Psoas muscle (tissue), 7 donors: ENCODE measurements at regions not wholly inside any gene's neighbourhood (a gene's known extent, or its start where the extent isn't known, plus 50 kb on each side); places are given as distances from the start of the nearest gene placed in this dataset.

ENCODE experiments used
- ATAC-seq, 4 donors: fragments of 200-7000 bp; cut with Tn5 transposase; one replicate each; pipeline ENCODE4 v1.9.1; 2020; ENCODE audit warnings: moderate library complexity in 3 of 4, mild to moderate bottlenecking in 2 of 4
- DNase-seq, 2 donors: peaks; one replicate each; pipeline ENCODE4 v3.0.0-alpha.2; 2020
- H3K27ac ChIP-seq: fragments of 200-600 bp; one replicate; pipeline ENCODE4 v1.8.0; 2022
- H3K27me3 ChIP-seq, 3 donors: fragments of 200-600 bp in 1 of 3; one replicate each; pipeline versions ENCODE4 v1.6.1 to v1.8.0; 2013 to 2022; ENCODE audit warnings: low read length in 2 of 3, mild to moderate bottlenecking in 2 of 3, moderate library complexity in 1 of 3; ENCODE audit not compliant: insufficient read depth in 3 of 3
- H3K36me3 ChIP-seq, 2 donors: fragments of 200-600 bp in 1 of 2; one replicate each; pipeline versions ENCODE4 v1.6.1 to v1.8.0; 2013 to 2022; ENCODE audit warnings: low read depth in 1 of 2, mild to moderate bottlenecking in 1 of 2, moderate library complexity in 1 of 2; ENCODE audit not compliant: insufficient read depth in 1 of 2
- H3K4me1 ChIP-seq: fragments of 200-600 bp; one replicate; pipeline ENCODE4 v1.8.0; 2022
- H3K4me3 ChIP-seq: fragments of 200-600 bp; one replicate; pipeline ENCODE4 v1.8.0; 2022; ENCODE audit warnings: mild to moderate bottlenecking
- H3K9me3 ChIP-seq: fragments of 200-600 bp; one replicate; pipeline ENCODE4 v1.8.0; 2022
- CTCF ChIP-seq: fragments of 200-600 bp; IDR thresholded peaks from one replicate; pipeline ENCODE4 v1.8.0; 2022; ENCODE audit warnings: antibody characterized with exemption
- WGBS, 3 donors: extraction: QIAGEN DNeasy Blood & Tissue Kit; methylation state at CpG; one replicate each; pipeline versions ENCODE4 v1.1.6 to v1.1.7; 2013; 5-methylcytosine and 5-hydroxymethylcytosine counted together
- intact Hi-C, 2 donors: fragments of 100-400 bp; cut with DNase I; formaldehyde crosslinking; loops; one replicate each; pipeline versions ENCODE4 v1.11.0 to v1.14.2; 2022
- donor health status: healthy with polysubstance abuse.
- donor health status: DM: no; HTN: no; CAD: no; lungs with moderate emphysema.
- donor health status: Bipolar disorder and iron deficiency.
- donor health status: healthy.
- donor health status: DM: yes; HTN: yes; CAD: no.
- donor health status: DM: no; HTN: no; CAD: no.
- donor health status: DM: yes; HTN: yes; CAD: no.

GRCh38 chrX:82125103-82125502 is 923.2 kb downstream of the SH3BGRL start:
- WGBS, 3 donors: 44 to 58% (median 49%) methylated on average over 2 of the region's 2 CpGs
- DNase-seq: no peak
- H3K9me3 ChIP-seq: no peaks in the 10 kb centered on the region

DNA sequence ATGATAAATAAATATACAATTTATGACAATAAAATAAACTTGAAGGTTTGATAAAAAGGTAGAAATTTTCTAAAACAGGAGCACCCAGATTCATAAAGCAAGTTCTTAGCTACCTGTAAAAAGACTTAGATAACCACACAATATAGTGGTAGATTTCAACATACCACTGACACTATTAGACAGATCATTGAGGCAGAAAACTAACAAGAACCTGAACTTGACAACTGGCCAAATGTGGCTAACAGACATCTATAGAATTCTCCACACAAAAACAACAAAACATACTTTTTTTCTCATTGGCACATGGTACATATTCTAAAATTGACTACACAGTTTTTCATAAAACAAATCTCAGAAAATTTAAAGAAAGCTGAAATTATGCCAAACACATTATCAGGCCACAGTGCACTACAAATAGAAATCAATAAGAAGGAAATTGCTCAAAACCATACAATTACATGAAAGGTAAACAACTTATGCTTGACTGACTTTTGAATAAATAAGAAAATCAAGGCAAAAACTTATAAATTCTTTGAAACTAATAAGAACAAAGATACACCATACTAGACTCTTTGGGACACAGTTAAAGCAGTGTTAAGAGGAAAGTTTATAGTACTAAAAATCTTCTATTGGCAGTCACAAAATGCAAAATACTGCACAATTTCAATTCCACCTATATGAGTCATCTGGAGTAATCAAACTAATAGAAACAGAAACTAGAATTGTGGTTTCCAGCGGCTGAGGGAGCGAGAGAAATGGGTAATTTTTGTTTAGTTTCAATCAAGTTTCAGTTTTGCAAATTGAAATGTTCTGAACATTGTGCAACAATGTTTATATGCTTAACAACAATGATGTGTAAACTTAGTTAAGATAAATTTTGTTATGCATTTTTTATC is 925.6 kb downstream of the SH3BGRL start:
- 75 to 92% (median 83%) methylated on average over 2 of the region's 2 CpGs for WGBS, 3 donors
- ATAC-seq (no peak), DNase-seq (no peak)
- H3K4me1 ChIP-seq: no peaks in the 10 kb centered on the region
- H3K36me3 ChIP-seq: no peaks in the 10 kb centered on the region
- H3K27me3 ChIP-seq: no peaks in the 10 kb centered on the region
- intact Hi-C loops: no loop called here
- no peaks in the 10 kb centered on the region for H3K9me3 ChIP-seq
- no peak for TF ChIP-seq CTCF
- no peak overlapping the region for H3K4me3 ChIP-seq
- H3K27ac ChIP-seq: no peak overlapping the region

More at GRCh38 chrX:82125103-82125502, 923.2 kb downstream of the SH3BGRL start:
- intact Hi-C loops: no loop called here
- H3K4me3 ChIP-seq: no peak overlapping the region
- no peak for ATAC-seq
- TF ChIP-seq CTCF: no peak
- H3K27me3 ChIP-seq: no peaks in the 10 kb centered on the region
- no peaks in the 10 kb centered on the region for H3K4me1 ChIP-seq
- H3K27ac ChIP-seq: no peak overlapping the region
- no peaks in the 10 kb centered on the region for H3K36me3 ChIP-seq

DNA sequence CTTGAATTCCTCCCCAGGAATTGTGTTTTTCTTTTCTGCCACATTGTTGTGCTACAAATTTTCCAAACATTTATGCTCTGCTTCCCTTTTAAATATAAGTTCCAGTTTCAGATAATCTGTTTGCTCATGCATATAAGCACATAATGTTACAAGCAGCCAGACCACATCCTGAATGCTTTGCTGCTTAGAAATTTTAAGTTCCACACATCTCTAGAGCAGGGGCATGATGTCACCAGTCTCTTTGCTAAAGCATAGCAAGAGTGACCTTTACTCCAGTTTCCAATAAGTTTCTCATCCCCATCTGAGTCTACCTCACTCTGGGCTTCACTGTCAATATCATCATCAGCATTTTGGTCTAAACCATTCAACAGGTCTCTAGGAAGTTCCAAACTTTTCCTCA is 932.5 kb downstream of the SH3BGRL start:
- TF ChIP-seq CTCF: no peak
- H3K27ac ChIP-seq: no peak overlapping the region
- H3K9me3 ChIP-seq: no peaks in the 10 kb centered on the region
- no peak for DNase-seq
- H3K27me3 ChIP-seq: no peaks in the 10 kb centered on the region
- no peak overlapping the region for H3K4me3 ChIP-seq
- intact Hi-C loops: no loop called here
- no peaks in the 10 kb centered on the region for H3K4me1 ChIP-seq
- no peaks in the 10 kb centered on the region for H3K36me3 ChIP-seq
- no peak for ATAC-seq

GRCh38 chrX:82141942-82142341 is 940.0 kb downstream of the SH3BGRL start:
- no peaks in the 10 kb centered on the region for H3K27me3 ChIP-seq
- TF ChIP-seq CTCF: no peak
- H3K4me1 ChIP-seq: no peaks in the 10 kb centered on the region
- H3K4me3 ChIP-seq: no peak overlapping the region
- H3K27ac ChIP-seq: no peak overlapping the region
- H3K9me3 ChIP-seq: no peaks in the 10 kb centered on the region
- 36 to 80% (median 50%) methylated on average over 1 of the region's 1 CpG for WGBS, 3 donors
- H3K36me3 ChIP-seq: no peaks in the 10 kb centered on the region
- DNase-seq (no peak), ATAC-seq (no peak)
- intact Hi-C loops: no loop called here

- 76 to 84% (median 82%) methylated on average over 2 of the region's 2 CpGs for WGBS, 3 donors
- H3K27ac ChIP-seq: no peak overlapping the region
- no peak for DNase-seq
- no peak for ATAC-seq
- TF ChIP-seq CTCF: no peak
- intact Hi-C loops: no loop called here
- no peak overlapping the region for H3K4me3 ChIP-seq
- no peaks in the 10 kb centered on the region for H3K36me3 ChIP-seq
- no peaks in the 10 kb centered on the region for H3K27me3 ChIP-seq
- no peaks in the 10 kb centered on the region for H3K4me1 ChIP-seq
- no peaks in the 10 kb centered on the region for H3K9me3 ChIP-seq
Observed at GRCh38 chrX:82161195-82161594, 959.3 kb downstream of the SH3BGRL start.
